ENCODE measurements at regions not wholly inside any gene's neighbourhood (a gene's known extent, or its start where the extent isn't known, plus 50 kb on each side); places are given as distances from the start of the nearest gene placed in this dataset.

GRCh38 chr4:77538144-77538543, 67.5 kb upstream of the CXCL13 start:
- TF ChIP-seq TAF1 (IDR thresholded peaks at IDR 0.05; ENCODE audit: low read depth) (no peak), EP300 (IDR thresholded peaks at IDR 0.05; ENCODE audit: borderline replicate concordance) (no peak), RAD21 (IDR thresholded peaks at IDR 0.05; ENCODE audit: low read depth) (no peak), USF1 (IDR thresholded peaks at IDR 0.05) (no peak), TCF12 (IDR thresholded peaks at IDR 0.05; ENCODE audit: low read depth) (no peak), REST (IDR thresholded peaks at IDR 0.05; ENCODE audit: low read depth) (no peak), YY1 (IDR thresholded peaks at IDR 0.05; ENCODE audit: low read depth) (no peak), ZBTB7A (IDR thresholded peaks at IDR 0.05; ENCODE audit: low read depth) (no peak)
